Epithelial cell of prostate (primary cell): ENCODE measurements at regions not wholly inside any gene's neighbourhood (a gene's known extent, or its start where the extent isn't known, plus 50 kb on each side); places are given as distances from the start of the nearest gene placed in this dataset.
"Not testable (repeated sequence)": the region's sequence is repeated elsewhere in the genome, so short reads cannot be mapped to it uniquely, and the experiment has no call there.

Experiments
- DNase-seq: peaks from one replicate; pipeline ENCODE4 v3.0.0-alpha.2; 2011; ENCODE audit warnings: low read depth, low spot score
- H3K27ac ChIP-seq: fragments of 450-650 bp; 2 replicates; pipeline ENCODE4 v1.5.1; 2017; ENCODE audit warnings: mild to moderate bottlenecking

DNA sequence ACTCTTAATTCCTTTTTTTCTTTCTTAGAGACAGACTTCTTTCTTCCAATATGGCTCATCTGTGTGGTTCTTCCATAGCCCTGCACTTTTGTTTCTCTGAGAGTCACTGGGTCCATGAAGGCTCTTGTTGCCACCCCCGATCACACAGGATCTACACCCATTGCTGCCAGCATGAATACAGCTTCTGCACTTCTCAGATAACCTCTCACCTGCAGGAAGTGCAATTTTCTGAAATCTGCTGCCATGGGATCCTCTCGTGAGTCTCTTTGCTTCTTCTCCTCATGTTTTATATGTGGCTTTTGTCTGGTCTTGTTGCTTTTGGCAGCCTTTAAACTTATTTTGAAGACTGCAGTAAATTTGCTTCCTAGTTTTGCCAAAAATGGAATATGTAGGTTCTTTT lies 171.2 kb downstream of the TMEM167A start:
- no peak overlapping the region for H3K27ac ChIP-seq
- DNase-seq, result no peak

- no peak for DNase-seq
- no peak overlapping the region for H3K27ac ChIP-seq
Measured at GRCh38 chr5:82901281-82901888, 175.8 kb downstream of the TMEM167A start.

- no peak overlapping the region for H3K27ac ChIP-seq
- DNase-seq, result no peak
Measured at GRCh38 chr5:82894716-82895115, 182.5 kb downstream of the TMEM167A start.

DNA sequence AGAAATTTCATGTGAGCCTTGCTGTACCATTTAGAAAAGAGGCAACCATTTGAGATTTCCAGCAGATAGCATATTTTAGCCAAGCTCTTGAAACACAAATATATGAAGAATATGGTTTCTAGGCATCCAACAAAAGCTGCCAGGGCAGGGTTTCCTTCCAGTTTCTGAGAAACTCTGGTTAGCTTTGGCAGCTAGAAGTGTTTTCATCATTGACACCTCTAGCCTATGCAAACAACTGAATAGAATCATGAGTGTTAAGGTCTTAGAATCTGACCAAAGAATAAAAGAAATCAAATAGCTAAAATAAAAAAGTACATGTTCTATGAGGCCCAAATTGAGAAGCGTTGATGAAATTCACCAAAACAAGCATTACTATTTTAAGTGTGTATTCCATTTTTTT lies 188.1 kb downstream of the TMEM167A start:
- no peak for DNase-seq

DNA sequence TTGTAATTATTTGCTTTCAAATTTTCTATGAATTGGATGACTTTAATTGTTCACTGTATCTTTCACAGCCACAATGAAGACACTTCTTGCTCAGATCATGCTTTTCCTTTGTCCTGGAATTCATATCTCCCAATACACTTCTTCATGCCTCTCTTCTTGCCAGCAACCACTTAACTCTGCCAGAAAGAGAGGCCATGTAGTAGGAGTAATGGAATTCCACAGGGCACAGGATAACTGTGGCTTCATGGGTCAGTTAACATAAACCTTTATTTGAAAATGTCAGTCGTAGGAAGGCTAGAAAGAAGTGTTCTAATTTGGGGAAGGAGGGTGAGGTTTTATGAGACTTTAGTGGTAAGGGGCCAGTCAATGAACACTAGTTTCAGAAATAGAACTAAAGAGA lies 190.3 kb downstream of the TMEM167A start:
- no peak overlapping the region for H3K27ac ChIP-seq
- no peak for DNase-seq

More for the DNA sequence above, 188.1 kb downstream of the TMEM167A start:
- H3K27ac ChIP-seq, result no peak overlapping the region

DNA sequence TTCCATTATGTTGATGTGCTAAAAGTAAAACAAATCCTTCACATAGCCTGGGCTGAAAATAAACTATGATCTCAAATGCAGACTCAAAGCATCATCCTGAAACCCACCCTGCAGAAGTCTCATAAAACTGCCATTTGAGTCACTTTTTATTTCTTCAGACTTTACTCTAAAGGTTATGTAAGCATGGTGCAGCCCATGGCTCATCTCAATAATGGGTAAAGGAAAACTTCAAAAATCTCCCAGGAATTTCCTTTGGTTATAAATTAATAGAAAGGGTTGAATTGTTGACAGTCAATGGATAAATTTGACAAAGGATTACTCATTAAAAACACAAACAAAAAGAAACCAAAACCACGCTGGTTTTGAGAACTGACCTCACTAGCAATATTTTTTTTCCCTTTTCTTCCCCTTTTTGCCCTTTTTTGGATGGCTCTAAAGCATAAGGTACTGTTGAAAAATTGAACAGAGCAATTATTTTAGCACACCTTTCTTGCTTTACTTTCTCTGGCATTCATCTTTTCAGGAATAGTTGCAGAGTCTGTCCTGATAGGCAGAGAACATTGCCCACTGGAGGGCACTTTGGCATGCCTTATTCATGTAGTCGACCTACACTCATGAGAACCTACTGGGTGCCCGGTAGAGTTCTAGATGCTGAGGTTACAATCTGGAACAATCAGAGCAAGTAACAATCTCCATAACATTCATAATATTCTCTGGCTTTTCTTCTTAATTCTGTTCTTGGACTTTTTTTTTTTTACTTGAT lies 191.4 kb downstream of the TMEM167A start:
- no peak for DNase-seq
- no peak overlapping the region for H3K27ac ChIP-seq

DNA sequence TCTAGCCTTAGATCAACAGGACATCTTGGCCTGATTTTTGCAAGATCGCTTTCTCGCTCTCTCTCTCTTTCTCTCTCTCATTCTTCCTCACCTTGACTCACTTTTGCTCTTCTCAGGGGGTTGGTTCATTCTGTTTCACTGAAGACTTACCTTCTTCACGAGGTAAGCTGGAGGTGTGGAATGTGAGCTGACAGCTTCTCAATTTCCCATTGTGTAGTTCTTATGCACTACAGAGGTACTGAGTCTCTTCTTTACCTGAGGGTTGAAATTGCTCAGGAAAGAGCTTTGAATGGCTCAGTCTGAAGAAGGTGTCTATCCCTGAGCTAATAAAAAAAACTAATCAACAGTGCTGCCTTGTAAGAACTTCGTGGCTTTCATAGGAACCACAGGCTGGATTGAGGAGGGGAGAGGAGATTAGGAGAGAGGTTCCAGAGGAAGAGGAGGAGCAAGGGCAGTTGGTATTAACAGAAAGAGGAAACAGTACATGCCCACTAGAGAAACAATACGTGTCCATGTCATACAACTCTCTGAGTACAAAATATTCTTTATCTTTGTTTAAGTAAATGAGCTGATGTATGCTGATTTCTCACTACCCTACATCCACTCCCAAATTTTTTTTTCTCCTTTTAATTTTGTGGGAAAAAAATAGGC lies 192.2 kb downstream of the TMEM167A start:
- DNase-seq, result no peak
- H3K27ac ChIP-seq, result no peak overlapping the region

DNA sequence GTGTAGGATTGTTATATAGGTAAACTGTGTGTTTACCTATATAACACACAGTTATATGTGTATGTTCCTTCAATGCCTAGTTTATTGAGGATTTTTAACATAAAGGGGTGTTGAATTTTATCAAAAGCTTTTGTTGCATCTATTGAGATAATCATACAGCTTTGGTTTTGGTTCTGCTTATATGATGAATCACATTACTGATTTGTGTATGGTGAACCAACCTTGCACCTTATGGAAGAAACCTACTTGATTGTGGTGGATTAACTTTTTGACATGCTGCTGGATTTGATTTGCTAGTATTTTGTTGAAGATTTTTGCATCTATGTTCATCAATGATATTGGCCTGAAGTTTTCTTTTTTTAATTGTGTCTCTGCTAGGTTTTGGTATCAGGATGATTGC lies 194.9 kb downstream of the TMEM167A start:
- H3K27ac ChIP-seq, result no peak overlapping the region
- DNase-seq, result no peak

DNA sequence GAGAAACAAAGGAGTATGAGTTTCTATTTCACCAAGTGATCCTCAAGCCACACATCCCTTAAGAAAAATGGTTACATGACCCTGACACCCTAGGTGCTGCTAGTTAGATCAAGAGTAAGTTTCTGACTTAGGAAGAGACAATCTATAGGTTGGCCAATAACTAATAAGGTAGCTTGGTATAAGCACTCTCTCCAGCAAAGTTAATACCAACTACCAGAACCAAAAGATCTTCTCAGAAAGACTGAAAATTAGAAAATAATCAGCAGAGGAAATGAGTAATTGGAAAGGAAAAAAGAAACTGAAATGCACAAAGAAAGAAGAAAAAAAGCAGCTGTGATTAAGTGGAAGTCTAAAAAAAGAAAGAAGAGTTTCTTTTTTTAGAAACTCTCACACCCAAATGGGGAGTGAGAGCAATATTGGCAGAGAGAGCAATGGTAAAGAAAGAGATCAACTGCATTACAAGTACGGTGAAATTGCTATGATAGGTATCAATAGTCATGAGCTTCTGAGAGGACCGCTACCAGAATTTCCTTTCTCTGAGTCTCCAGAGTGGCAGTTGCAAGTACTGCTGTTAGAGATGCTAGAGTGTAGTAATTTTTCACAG lies 195.5 kb downstream of the TMEM167A start:
- DNase-seq, result no peak
- H3K27ac ChIP-seq, result no peak overlapping the region

DNA sequence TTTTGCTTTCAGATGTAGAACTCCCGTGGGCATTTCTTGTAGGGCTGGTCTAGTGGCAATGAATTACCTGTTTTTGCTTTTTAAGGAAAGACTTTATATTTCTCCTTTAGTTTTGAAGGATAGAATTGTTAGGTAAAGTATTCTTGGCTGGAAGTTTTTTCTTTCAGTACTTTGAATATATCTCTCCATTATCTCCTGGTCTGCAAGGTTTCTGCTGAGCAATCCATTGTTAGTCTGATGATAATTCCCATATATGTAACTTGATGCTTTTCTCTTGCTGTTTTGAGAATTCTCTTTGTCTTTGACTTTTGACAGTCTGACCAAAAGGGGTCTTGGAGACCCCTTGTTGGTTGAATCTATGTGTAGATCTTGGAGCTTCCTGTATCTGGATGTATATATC lies 198.1 kb downstream of the TMEM167A start:
- no peak for DNase-seq
- H3K27ac ChIP-seq, result no peak overlapping the region

DNA sequence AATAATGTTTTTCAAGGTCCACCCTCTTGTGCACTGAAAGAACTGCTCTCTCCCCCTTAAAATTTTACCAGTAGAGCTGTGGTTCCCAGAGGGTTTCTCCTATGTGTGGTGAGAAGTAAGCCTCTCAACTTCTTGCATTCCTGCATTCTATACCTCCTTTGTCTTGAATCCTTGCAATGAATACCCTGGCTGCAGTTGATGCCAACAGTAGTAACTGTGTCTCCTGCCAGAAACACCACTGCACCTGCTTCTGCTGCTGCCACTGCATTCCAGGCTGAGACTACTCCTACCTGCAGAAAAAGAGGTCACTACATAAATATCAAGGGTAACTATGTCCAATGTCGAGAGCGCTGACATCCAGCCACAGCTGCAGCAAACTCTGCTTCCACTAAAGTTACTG lies 203.7 kb downstream of the TMEM167A start:
- no peak overlapping the region for H3K27ac ChIP-seq
- DNase-seq, result no peak

- not testable (repeated sequence) for H3K27ac ChIP-seq, DNase-seq
Measured at GRCh38 chr5:82872321-82873288, 204.6 kb downstream of the TMEM167A start.

GRCh38 chr5:82865625-82866024 lies 211.6 kb downstream of the TMEM167A start:
- H3K27ac ChIP-seq, result no peak overlapping the region
- no peak for DNase-seq

GRCh38 chr5:82863266-82863665 lies 213.9 kb downstream of the TMEM167A start:
- no peak overlapping the region for H3K27ac ChIP-seq
- no peak for DNase-seq

GRCh38 chr5:82862711-82863110 lies 214.5 kb downstream of the TMEM167A start:
- no peak for DNase-seq
- H3K27ac ChIP-seq, result no peak overlapping the region

GRCh38 chr5:82862261-82862660 lies 214.9 kb downstream of the TMEM167A start:
- DNase-seq, result no peak
- no peak overlapping the region for H3K27ac ChIP-seq

- no peak for DNase-seq
- H3K27ac ChIP-seq, result no peak overlapping the region
Measured at GRCh38 chr5:82861701-82862100, 215.5 kb downstream of the TMEM167A start.

DNA sequence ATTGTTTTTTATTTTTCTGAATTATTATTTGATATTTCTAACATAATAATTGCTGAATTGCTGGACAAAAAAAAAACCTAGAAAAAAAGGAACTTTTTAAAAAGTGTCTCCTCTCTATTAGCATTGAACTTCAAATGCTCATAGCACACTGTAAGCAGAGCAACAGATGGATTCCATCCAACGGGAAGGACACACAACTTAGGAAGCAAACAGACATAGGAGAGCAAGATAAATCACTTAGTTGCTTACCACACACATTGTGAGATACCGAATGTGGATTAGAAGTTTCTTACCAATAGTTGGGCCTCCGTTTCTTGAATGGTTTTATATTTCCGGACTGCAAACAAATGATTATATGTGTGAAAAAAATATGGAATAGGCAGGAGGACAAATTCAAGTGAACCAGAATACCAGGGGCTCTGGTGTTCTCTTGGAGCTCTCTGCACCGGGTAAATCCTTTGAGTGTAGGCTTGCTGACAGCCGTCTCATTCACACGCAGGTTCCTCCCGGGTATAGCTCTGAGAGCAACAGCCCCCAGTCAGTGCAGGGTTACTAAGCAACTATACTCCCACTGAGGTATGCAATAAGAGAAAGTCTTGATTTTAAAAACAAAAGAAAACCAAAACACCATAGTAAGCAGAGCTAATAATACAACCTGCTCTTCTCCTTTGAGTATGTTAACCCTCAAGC lies 217.6 kb downstream of the TMEM167A start:
- DNase-seq, result no peak
- no peak overlapping the region for H3K27ac ChIP-seq
